ENCODE measurements at regions not wholly inside any gene's neighbourhood (a gene's known extent, or its start where the extent isn't known, plus 50 kb on each side); places are given as distances from the start of the nearest gene placed in this dataset.

- TF ChIP-seq, protein P1, sequence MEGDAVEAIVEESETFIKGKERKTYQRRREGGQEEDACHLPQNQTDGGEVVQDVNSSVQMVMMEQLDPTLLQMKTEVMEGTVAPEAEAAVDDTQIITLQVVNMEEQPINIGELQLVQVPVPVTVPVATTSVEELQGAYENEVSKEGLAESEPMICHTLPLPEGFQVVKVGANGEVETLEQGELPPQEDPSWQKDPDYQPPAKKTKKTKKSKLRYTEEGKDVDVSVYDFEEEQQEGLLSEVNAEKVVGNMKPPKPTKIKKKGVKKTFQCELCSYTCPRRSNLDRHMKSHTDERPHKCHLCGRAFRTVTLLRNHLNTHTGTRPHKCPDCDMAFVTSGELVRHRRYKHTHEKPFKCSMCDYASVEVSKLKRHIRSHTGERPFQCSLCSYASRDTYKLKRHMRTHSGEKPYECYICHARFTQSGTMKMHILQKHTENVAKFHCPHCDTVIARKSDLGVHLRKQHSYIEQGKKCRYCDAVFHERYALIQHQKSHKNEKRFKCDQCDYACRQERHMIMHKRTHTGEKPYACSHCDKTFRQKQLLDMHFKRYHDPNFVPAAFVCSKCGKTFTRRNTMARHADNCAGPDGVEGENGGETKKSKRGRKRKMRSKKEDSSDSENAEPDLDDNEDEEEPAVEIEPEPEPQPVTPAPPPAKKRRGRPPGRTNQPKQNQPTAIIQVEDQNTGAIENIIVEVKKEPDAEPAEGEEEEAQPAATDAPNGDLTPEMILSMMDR (IDR thresholded peaks at IDR 0.05; ENCODE audit: low read depth, low read length, missing input control), result no peak
- TF ChIP-seq RXRA (IDR thresholded peaks at IDR 0.05) (no peak), RAD21 (IDR thresholded peaks at IDR 0.05) (no peak), EGR1 (IDR thresholded peaks at IDR 0.05; ENCODE audit: low read depth in 2 of 2) (no peak), FOXA2 (IDR thresholded peaks at IDR 0.05) (no peak), TAF1 (conservative IDR thresholded peaks at IDR 0.05) (no peak), FOXA1 (IDR thresholded peaks at IDR 0.05) (no peak)
Observed at GRCh38 chr2:105581555-105581944, 163.2 kb upstream of the NCK2 start.

Measured in liver (tissue), 3 donors.